GM18520 (cell line): ENCODE measurements at regions not wholly inside any gene's neighbourhood (a gene's known extent, or its start where the extent isn't known, plus 50 kb on each side); places are given as distances from the start of the nearest gene placed in this dataset.
"Not testable (repeated sequence)": the region's sequence is repeated elsewhere in the genome, so short reads cannot be mapped to it uniquely, and the experiment has no call there.

Experiments
- ATAC-seq: cut with Tn5 transposase; IDR thresholded peaks from one replicate; pipeline ENCODE4 v1.9.1; 2021; ENCODE audit not compliant: unreplicated experiment

- ATAC-seq, result no peak
These were observed 196.3 kb downstream of the CSNK1G3 start for GRCh38 chr5:123708074-123708806.

GRCh38 chr5:123706531-123706930, 194.6 kb downstream of the CSNK1G3 start:
- no peak for ATAC-seq

- ATAC-seq, result no peak
These were observed 193.8 kb downstream of the CSNK1G3 start for GRCh38 chr5:123705741-123706140.

GRCh38 chr5:123701511-123702200, 189.7 kb downstream of the CSNK1G3 start:
- ATAC-seq, result no peak

GRCh38 chr5:123700624-123701287, 188.8 kb downstream of the CSNK1G3 start:
- no peak for ATAC-seq

GRCh38 chr5:123699571-123699970, 187.6 kb downstream of the CSNK1G3 start:
- no peak for ATAC-seq

GRCh38 chr5:123698937-123699336, 187.0 kb downstream of the CSNK1G3 start:
- not testable (repeated sequence) for ATAC-seq

- no peak for ATAC-seq
These were observed 185.0 kb downstream of the CSNK1G3 start for GRCh38 chr5:123696921-123697341.

- no peak for ATAC-seq
These were observed 178.8 kb downstream of the CSNK1G3 start for GRCh38 chr5:123690821-123691220.

- no peak for ATAC-seq
These were observed 169.1 kb downstream of the CSNK1G3 start for GRCh38 chr5:123681061-123681460.

- ATAC-seq, result no peak
These were observed 161.1 kb downstream of the CSNK1G3 start for GRCh38 chr5:123673107-123673506.

GRCh38 chr5:123671711-123672456, 159.9 kb downstream of the CSNK1G3 start:
- no peak for ATAC-seq

GRCh38 chr5:123671042-123671441, 159.1 kb downstream of the CSNK1G3 start:
- ATAC-seq, result no peak
